Mesenchymal stem cell (in vitro differentiated cells and primary cell): ENCODE measurements at regions not wholly inside any gene's neighbourhood (a gene's known extent, or its start where the extent isn't known, plus 50 kb on each side); places are given as distances from the start of the nearest gene placed in this dataset.
"Not testable (repeated sequence)": the region's sequence is repeated elsewhere in the genome, so short reads cannot be mapped to it uniquely, and the experiment has no call there.

Experiments used
- DNase-seq: peaks from one replicate; pipeline ENCODE4 v3.0.0-alpha.2; 2013
- H2AFZ ChIP-seq: one replicate; pipeline ENCODE4 v1.6.1; 2013; ENCODE audit warnings: low read depth, mild to moderate bottlenecking, control low read depth, inconsistent platforms, low read length, moderate library complexity
- H2AK5ac ChIP-seq: 2 replicates; pipeline ENCODE4 v1.6.1; 2013; ENCODE audit warnings: low read length, moderate library complexity, mild to moderate bottlenecking, inconsistent platforms; ENCODE audit not compliant: severe bottlenecking
- H2BK120ac ChIP-seq: one replicate; pipeline ENCODE4 v1.6.1; 2013; ENCODE audit warnings: low read depth, mild to moderate bottlenecking, inconsistent platforms, low read length, moderate library complexity
- H2BK12ac ChIP-seq, 2 experiments: one replicate each; pipeline ENCODE4 v1.6.1; 2013; ENCODE audit warnings: inconsistent platforms in 2 of 2, low read length in 2 of 2, mild to moderate bottlenecking in 2 of 2, moderate library complexity in 2 of 2, control low read depth in 1 of 2
- H2BK15ac ChIP-seq: one replicate; pipeline ENCODE4 v1.6.1; 2013; ENCODE audit warnings: mild to moderate bottlenecking, low read depth, inconsistent platforms; ENCODE audit not compliant: poor library complexity, severe bottlenecking
- H2BK5ac ChIP-seq: 2 replicates; pipeline ENCODE4 v1.6.1; 2013; ENCODE audit warnings: low read depth, mild to moderate bottlenecking, low read length, control low read depth, inconsistent platforms; ENCODE audit not compliant: poor library complexity, severe bottlenecking
- H3K14ac ChIP-seq, 2 experiments: one replicate each; pipeline ENCODE4 v1.6.1; 2013; ENCODE audit warnings: inconsistent platforms in 2 of 2, low read length in 2 of 2, control low read depth in 1 of 2, mild to moderate bottlenecking in 1 of 2, moderate library complexity in 1 of 2
- H3K18ac ChIP-seq, 2 experiments: one replicate each; pipeline ENCODE4 v1.6.1; 2013; ENCODE audit warnings: inconsistent platforms in 2 of 2, low read length in 2 of 2, control low read depth in 1 of 2, low read depth in 1 of 2, mild to moderate bottlenecking in 1 of 2
- H3K23ac ChIP-seq, 2 experiments: one replicate each; pipeline ENCODE4 v1.6.1; 2013; ENCODE audit warnings: inconsistent platforms in 2 of 2, low read length in 2 of 2, mild to moderate bottlenecking in 2 of 2, moderate library complexity in 2 of 2, control low read depth in 1 of 2
- H3K27ac ChIP-seq: 2 replicates; pipeline ENCODE4 v1.5.1; 2013; ENCODE audit warnings: mild to moderate bottlenecking, moderate library complexity, low read length, control low read depth, inconsistent platforms; ENCODE audit not compliant: poor library complexity, severe bottlenecking
- H3K27me3 ChIP-seq, 2 experiments: 2 replicates each; pipeline versions ENCODE4 v1.6.1 to v1.7.0; 2013; ENCODE audit warnings: low read length in 2 of 2, mild to moderate bottlenecking in 2 of 2, moderate library complexity in 2 of 2, control low read depth in 1 of 2, inconsistent platforms in 1 of 2; ENCODE audit not compliant: control insufficient read depth in 1 of 2, insufficient read depth in 1 of 2
- H3K36me3 ChIP-seq, 2 experiments: 2 replicates each; pipeline versions ENCODE4 v1.6.1 to v1.7.0; 2013; ENCODE audit warnings: low read length in 2 of 2, control low read depth in 1 of 2, inconsistent platforms in 1 of 2, low read depth in 1 of 2, mild to moderate bottlenecking in 1 of 2; ENCODE audit not compliant: insufficient read depth in 2 of 2, control insufficient read depth in 1 of 2
- H3K4ac ChIP-seq, 2 experiments: one replicate each; pipeline ENCODE4 v1.6.1; 2013; ENCODE audit warnings: inconsistent platforms in 2 of 2, low read length in 2 of 2, mild to moderate bottlenecking in 2 of 2, moderate library complexity in 2 of 2, control low read depth in 1 of 2, low read depth in 1 of 2
- H3K4me1 ChIP-seq: 2 replicates; pipeline ENCODE4 v1.6.1; 2013; ENCODE audit warnings: low read depth, low read length, control low read depth; ENCODE audit not compliant: control insufficient read depth, insufficient read depth
- H3K4me2 ChIP-seq: 2 replicates; pipeline ENCODE4 v1.6.1; 2013; ENCODE audit warnings: low read length, mild to moderate bottlenecking, inconsistent platforms; ENCODE audit not compliant: poor library complexity, severe bottlenecking
- H3K4me3 ChIP-seq, 2 experiments: 2 replicates each; pipeline versions ENCODE4 v1.5.1 to v1.7.0; 2013; ENCODE audit warnings: low read length in 2 of 2, mild to moderate bottlenecking in 2 of 2, control low read depth in 1 of 2, low read depth in 1 of 2; ENCODE audit not compliant: insufficient read depth in 1 of 2
- H3K79me1 ChIP-seq: replicated peaks from 2 replicates; pipeline ENCODE4 v1.6.1; 2013; ENCODE audit warnings: mild to moderate bottlenecking, control low read depth, low read length, inconsistent platforms; ENCODE audit not compliant: poor library complexity, severe bottlenecking
- H3K9ac ChIP-seq: 2 replicates; pipeline ENCODE4 v1.7.0; 2013; ENCODE audit warnings: mild to moderate bottlenecking, low read length, moderate library complexity
- H3K9me3 ChIP-seq: 2 replicates; pipeline ENCODE4 v1.7.0; 2013; ENCODE audit warnings: mild to moderate bottlenecking, low read length; ENCODE audit not compliant: control insufficient read depth
- H4K8ac ChIP-seq: one replicate; pipeline ENCODE4 v1.6.1; 2013; ENCODE audit warnings: inconsistent platforms, mild to moderate bottlenecking, low read length, moderate library complexity
- H4K91ac ChIP-seq: one replicate; pipeline ENCODE4 v1.6.1; 2013; ENCODE audit warnings: mild to moderate bottlenecking, low read length, inconsistent platforms
- WGBS: methylation state at CpG from one replicate; pipeline ENCODE4 v1.1.7; 2013; ENCODE audit warnings: mixed read lengths; 5-methylcytosine and 5-hydroxymethylcytosine counted together

DNA sequence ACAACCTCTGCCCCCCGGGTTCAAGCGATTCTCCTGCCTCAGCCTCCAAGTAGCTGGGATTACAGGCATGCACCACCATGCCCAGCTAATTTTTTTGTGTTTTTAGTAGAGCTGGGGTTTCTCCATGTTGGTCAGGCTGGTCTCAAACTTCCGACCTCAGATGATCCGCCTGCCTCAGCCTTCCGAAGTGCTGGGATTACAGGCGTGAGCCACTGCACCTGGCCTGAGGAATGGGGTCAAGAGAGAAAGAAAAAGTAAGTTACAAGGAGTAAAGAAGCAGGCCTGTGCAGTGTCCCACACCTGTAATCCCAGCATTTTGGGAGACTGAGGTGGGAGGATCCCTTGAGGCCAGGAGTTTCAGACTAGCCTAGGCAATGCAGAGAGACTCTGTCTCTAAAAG, 68.5 kb upstream of the LRPPRC start:
- WGBS: 87% methylated on average over 6 of the region's 6 CpGs

GRCh38 chr2:44067012-44067790, 71.4 kb upstream of the LRPPRC start:
- not testable (repeated sequence) for H3K9me3 ChIP-seq, H3K14ac ChIP-seq
- 98% methylated on average over 25 of the region's 57 CpGs for WGBS

More for the DNA sequence above, 68.5 kb upstream of the LRPPRC start:
- H3K4me1 ChIP-seq, H2BK15ac ChIP-seq, DNase-seq, H3K18ac ChIP-seq, H2BK5ac ChIP-seq, H4K91ac ChIP-seq, H3K4me3 ChIP-seq, H3K27ac ChIP-seq, H3K9me3 ChIP-seq, H3K79me1 ChIP-seq, H2AFZ ChIP-seq, H3K9ac ChIP-seq, H2BK12ac ChIP-seq, H3K4ac ChIP-seq, H3K36me3 ChIP-seq, H3K14ac ChIP-seq, H3K23ac ChIP-seq, H2BK120ac ChIP-seq, H3K4me2 ChIP-seq, H2AK5ac ChIP-seq, H4K8ac ChIP-seq: not testable (repeated sequence)
- peaks cover 0 to 22% of the 10 kb centered on the region in 2 experiments for H3K27me3 ChIP-seq

DNA sequence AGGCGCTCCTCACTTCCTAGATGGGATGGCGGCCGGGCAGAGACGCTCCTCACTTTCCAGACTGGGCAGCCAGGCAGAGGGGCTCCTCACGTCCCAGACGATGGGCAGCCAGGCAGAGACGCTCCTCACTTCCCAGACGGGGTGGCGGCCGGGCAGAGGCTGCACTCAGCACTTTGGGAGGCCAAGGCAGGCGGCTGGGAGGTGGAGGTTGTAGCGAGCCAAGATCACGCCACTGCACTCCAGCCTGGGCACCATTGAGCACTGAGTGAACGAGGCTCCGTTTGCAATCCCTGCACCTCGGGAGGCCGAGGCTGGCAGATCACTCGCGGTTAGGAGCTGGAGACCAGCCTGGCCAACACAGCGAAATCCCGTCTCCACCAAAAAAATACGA, 72.0 kb upstream of the LRPPRC start:
- not testable (repeated sequence) for H2BK15ac ChIP-seq, H3K18ac ChIP-seq, H3K79me1 ChIP-seq, H4K91ac ChIP-seq, H2AFZ ChIP-seq, H2BK5ac ChIP-seq, H3K14ac ChIP-seq, H4K8ac ChIP-seq, H3K4me3 ChIP-seq, H3K9ac ChIP-seq, H3K9me3 ChIP-seq, H3K36me3 ChIP-seq, H2BK120ac ChIP-seq, H3K4me1 ChIP-seq, H3K23ac ChIP-seq, H3K4ac ChIP-seq, H3K27ac ChIP-seq, H3K4me2 ChIP-seq, H2AK5ac ChIP-seq, H2BK12ac ChIP-seq, DNase-seq, H3K27me3 ChIP-seq
- WGBS: 95% methylated on average over 17 of the region's 22 CpGs

More at GRCh38 chr2:44067012-44067790, 71.4 kb upstream of the LRPPRC start:
- not testable (repeated sequence) for H2BK5ac ChIP-seq, H3K79me1 ChIP-seq, H2AFZ ChIP-seq, H2AK5ac ChIP-seq, H2BK15ac ChIP-seq, H3K4me3 ChIP-seq, H3K27ac ChIP-seq, H3K27me3 ChIP-seq, DNase-seq, H2BK12ac ChIP-seq, H3K9ac ChIP-seq, H3K18ac ChIP-seq, H3K4me2 ChIP-seq, H4K91ac ChIP-seq, H3K4ac ChIP-seq, H4K8ac ChIP-seq, H3K36me3 ChIP-seq, H3K4me1 ChIP-seq, H3K23ac ChIP-seq, H2BK120ac ChIP-seq

- Histone ChIP-seq H2BK12ac (no peak overlapping the region), H2BK5ac (no peak overlapping the region), H3K4me2 (no peak overlapping the region), H3K4ac (no peak overlapping the region), H3K9me3 (peaks cover 3% of the 10 kb centered on the region), H3K18ac (no peak overlapping the region), H2AK5ac (no peak overlapping the region), H2BK15ac (no peak overlapping the region), H3K4me1 (no peaks in the 10 kb centered on the region), H2BK120ac (no peak overlapping the region), H3K23ac (no peak overlapping the region), H3K14ac (no peak overlapping the region), H3K36me3 (no peaks in the 10 kb centered on the region), H3K79me1 (no peaks in the 10 kb centered on the region), H4K91ac (no peak overlapping the region), H3K4me3 (no peak overlapping the region), H3K27ac (no peak overlapping the region), H3K27me3 (peaks cover 0 to 6% of the 10 kb centered on the region in 2 experiments), H2AFZ (no peak overlapping the region), H3K9ac (no peak overlapping the region), H4K8ac (no peak overlapping the region)
- DNase-seq: no peak
- WGBS: 70% methylated on average over 2 of the region's 2 CpGs
Observed at GRCh38 chr2:44071454-44072046, 75.8 kb upstream of the LRPPRC start.
